CD14-positive monocyte (primary cell): ENCODE measurements at regions not wholly inside any gene's neighbourhood (a gene's known extent, or its start where the extent isn't known, plus 50 kb on each side); places are given as distances from the start of the nearest gene placed in this dataset.

Experiments used
- DNase-seq, 3 donors: peaks; one replicate each; pipeline ENCODE4 v3.0.0-alpha.2; 2011 to 2022
- H2AFZ ChIP-seq: 2 replicates; pipeline ENCODE4 v1.6.0; 2012; ENCODE audit warnings: mild to moderate bottlenecking, low read depth, low read length, inconsistent platforms; ENCODE audit not compliant: insufficient read depth, poor library complexity, severe bottlenecking
- H3K27ac ChIP-seq, 2 donors: 1 replicate in 1 of 2; 2 replicates in 1 of 2; pipeline ENCODE4 v1.5.1; 2012 to 2013; ENCODE audit warnings: low read length in 2 of 2, control low read depth in 1 of 2, inconsistent platforms in 1 of 2, low read depth in 1 of 2, mild to moderate bottlenecking in 1 of 2
- H3K27me3 ChIP-seq, 2 donors: one replicate each; pipeline versions ENCODE4 v1.6.0 to v1.6.1; 2011 to 2013; ENCODE audit warnings: low read length in 2 of 2; ENCODE audit not compliant: control insufficient read depth in 2 of 2, insufficient read depth in 2 of 2
- H3K36me3 ChIP-seq, 2 donors: replicated peaks in 1 of 2; 1 replicate in 1 of 2; 2 replicates in 1 of 2; pipeline versions ENCODE4 v1.5.1 to v1.6.1; 2012 to 2013; ENCODE audit warnings: low read length in 2 of 2, control low read depth in 1 of 2, inconsistent platforms in 1 of 2, mild to moderate bottlenecking in 1 of 2; ENCODE audit not compliant: insufficient read depth in 2 of 2, control insufficient read depth in 1 of 2
- H3K4me1 ChIP-seq, 2 donors: 1 replicate in 1 of 2; 2 replicates in 1 of 2; pipeline versions ENCODE4 v1.5.1 to v1.6.1; 2012 to 2013; ENCODE audit warnings: low read length in 2 of 2, control low read depth in 1 of 2, inconsistent platforms in 1 of 2, mild to moderate bottlenecking in 1 of 2, moderate library complexity in 1 of 2; ENCODE audit not compliant: insufficient read depth in 2 of 2, control insufficient read depth in 1 of 2
- H3K4me2 ChIP-seq: replicated peaks from 2 replicates; pipeline ENCODE3; 2012; ENCODE audit warnings: low read length, moderate library complexity, mild to moderate bottlenecking; ENCODE audit not compliant: poor library complexity, severe bottlenecking; ENCODE audit errors: extremely low read depth
- H3K4me3 ChIP-seq, 3 experiments: fragments of 200-600 bp in 1 of 3; sonication (generic) in 1 of 3; replicated peaks in 1 of 3; 1 replicate in 2 of 3; 2 replicates in 1 of 3; pipeline ENCODE4 v1.5.1; 2011 to 2013; ENCODE audit warnings: low read length in 3 of 3, mild to moderate bottlenecking in 3 of 3, control low read depth in 2 of 3, low read depth in 2 of 3, inconsistent platforms in 1 of 3, moderate library complexity in 1 of 3
- H3K79me2 ChIP-seq: 2 replicates; pipeline ENCODE4 v1.6.0; 2012; ENCODE audit warnings: mild to moderate bottlenecking, control low read depth, inconsistent platforms, low read length, moderate library complexity; ENCODE audit not compliant: insufficient read depth
- H3K9ac ChIP-seq: 2 replicates; pipeline ENCODE4 v1.6.0; 2017; ENCODE audit warnings: low read length, mild to moderate bottlenecking; ENCODE audit not compliant: insufficient read depth, poor library complexity, severe bottlenecking
- H3K9me3 ChIP-seq, 2 donors: replicated peaks in 1 of 2; 1 replicate in 1 of 2; 2 replicates in 1 of 2; pipeline versions ENCODE4 v1.5.1 to v1.6.1; 2012 to 2013; ENCODE audit warnings: low read length in 2 of 2, control low read depth in 1 of 2; ENCODE audit not compliant: control insufficient read depth in 1 of 2, insufficient read depth in 1 of 2
- H4K20me1 ChIP-seq: 2 replicates; pipeline ENCODE4 v1.6.0; 2012; ENCODE audit warnings: mild to moderate bottlenecking, low read length, control low read depth, moderate library complexity; ENCODE audit not compliant: insufficient read depth
- H3K27ac Mint-ChIP-seq, 7 donors: one replicate each; pipeline ENCODE4 v1.8.0; 2020; ENCODE audit warnings: mild to moderate bottlenecking in 7 of 7, mixed read lengths in 7 of 7, moderate library complexity in 6 of 7, inconsistent platforms in 2 of 7
- H3K27me3 Mint-ChIP-seq, 3 donors: one replicate each; pipeline ENCODE4 v1.8.0; 2021 to 2022; ENCODE audit warnings: low read depth in 3 of 3, mild to moderate bottlenecking in 3 of 3, mixed read lengths in 3 of 3, moderate library complexity in 3 of 3, inconsistent platforms in 1 of 3
- H3K36me3 Mint-ChIP-seq, 2 donors: one replicate each; pipeline ENCODE4 v1.8.0; 2020; ENCODE audit warnings: mixed read lengths in 2 of 2, inconsistent platforms in 1 of 2, mild to moderate bottlenecking in 1 of 2
- H3K4me1 Mint-ChIP-seq: one replicate; pipeline ENCODE4 v1.8.0; 2020; ENCODE audit warnings: mild to moderate bottlenecking, mixed read lengths
- H3K4me3 Mint-ChIP-seq, 2 donors: one replicate each; pipeline ENCODE4 v1.8.0; 2020; ENCODE audit warnings: mild to moderate bottlenecking in 2 of 2, mixed read lengths in 2 of 2, moderate library complexity in 1 of 2
- H3K9me3 Mint-ChIP-seq, 7 donors: one replicate each; pipeline ENCODE4 v1.8.0; 2020 to 2022; ENCODE audit warnings: mixed read lengths in 7 of 7, mild to moderate bottlenecking in 6 of 7, moderate library complexity in 6 of 7, inconsistent platforms in 2 of 7
- CTCF ChIP-seq: fragments of 200-600 bp; IDR thresholded peaks from one replicate; pipeline ENCODE4 v1.8.0; 2022; ENCODE audit warnings: antibody characterized with exemption, mild to moderate bottlenecking
- WGBS: methylation state at CpG from one replicate; pipeline ENCODE4 v1.1.5; 2013; ENCODE audit warnings: missing lambda C conversion rate; ENCODE audit not compliant: insufficient coverage; 5-methylcytosine and 5-hydroxymethylcytosine counted together
- intact Hi-C, 2 donors: fragments of 100-400 bp; cut with micrococcal nuclease; formaldehyde crosslinking; loops; one replicate each; pipeline versions ENCODE4 v1.15.0 to v1.15.1; 2023

DNA sequence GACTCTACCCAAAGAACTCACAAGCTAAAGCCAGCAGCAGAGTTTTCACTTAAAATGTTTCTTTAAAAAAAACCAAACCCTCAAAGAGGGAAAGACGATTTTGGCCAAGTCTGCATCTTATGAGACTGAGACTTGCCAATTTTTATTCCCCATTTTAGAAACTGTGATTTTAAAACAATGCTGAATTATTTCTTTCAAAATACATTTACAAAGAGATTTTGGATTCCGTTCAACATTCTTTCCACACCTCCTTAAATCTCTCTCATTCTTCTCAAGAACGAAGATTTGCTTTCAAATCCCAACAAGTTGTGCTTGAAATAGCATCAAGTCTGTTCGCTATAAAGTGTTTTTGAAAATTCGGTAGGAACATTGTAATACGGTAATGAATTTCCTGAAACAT lies 133.9 kb upstream of the VANGL1 start:
- H3K27ac ChIP-seq = no peak overlapping the region
- Mint-ChIP-seq H3K27me3 (peaks cover 1 to 9% (median 5%) of the 10 kb centered on the region in 3 donors), H3K4me1 (peaks cover 11% of the 10 kb centered on the region), H3K27ac (no peak overlapping the region), H3K9me3 (peaks cover 0 to 4% (median 0%) of the 10 kb centered on the region in 7 donors), H3K4me3 (no peak overlapping the region), H3K36me3 (no peaks in the 10 kb centered on the region)
- no peak overlapping the region for H2AFZ ChIP-seq
- H3K27me3 ChIP-seq = no peaks in the 10 kb centered on the region
- no peaks in the 10 kb centered on the region for H3K36me3 ChIP-seq
- H3K9ac ChIP-seq = no peak overlapping the region
- no peak overlapping the region for H3K4me3 ChIP-seq
- H3K4me2 ChIP-seq = no peak overlapping the region
- DNase-seq = no peak
- H3K9me3 ChIP-seq = peaks cover 0 to 3% of the 10 kb centered on the region in 2 donors
- intact Hi-C loops = no loop called here
- no peak for TF ChIP-seq CTCF
- no peaks in the 10 kb centered on the region for H3K79me2 ChIP-seq
- H3K4me1 ChIP-seq = peaks cover 7 to 11% of the 10 kb centered on the region in 2 donors
- no peaks in the 10 kb centered on the region for H4K20me1 ChIP-seq
- 100% methylated on average over 1 of the region's 6 CpGs for WGBS

- H3K9me3 Mint-ChIP-seq = peaks cover 0 to 4% (median 0%) of the 10 kb centered on the region in 7 donors
- no peak overlapping the region for H3K27ac Mint-ChIP-seq
- WGBS = 5% methylated on average over 3 of the region's 10 CpGs
- no peak for DNase-seq
- Histone ChIP-seq H3K4me1 (peaks cover 7 to 11% of the 10 kb centered on the region in 2 donors), H3K9ac (no peak overlapping the region), H3K27ac (no peak overlapping the region), H3K9me3 (peaks cover 0 to 3% of the 10 kb centered on the region in 2 donors), H3K79me2 (no peaks in the 10 kb centered on the region), H2AFZ (peak overlapping the region; percentile 21), H3K27me3 (no peaks in the 10 kb centered on the region), H4K20me1 (no peaks in the 10 kb centered on the region), H3K36me3 (no peaks in the 10 kb centered on the region), H3K4me3 (no peak overlapping the region), H3K4me2 (no peak overlapping the region)
- TF ChIP-seq CTCF = no peak
- H3K36me3 Mint-ChIP-seq = no peaks in the 10 kb centered on the region
- peaks cover 1 to 9% (median 5%) of the 10 kb centered on the region in 3 donors for H3K27me3 Mint-ChIP-seq
- H3K4me1 Mint-ChIP-seq = peaks cover 16% of the 10 kb centered on the region
- intact Hi-C loops = no loop called here
- no peak overlapping the region for H3K4me3 Mint-ChIP-seq
These were observed 134.7 kb upstream of the VANGL1 start for GRCh38 chr1:115506924-115507589.
